LNCaP clone FGC (cell line): ENCODE measurements at regions not wholly inside any gene's neighbourhood (a gene's known extent, or its start where the extent isn't known, plus 50 kb on each side); places are given as distances from the start of the nearest gene placed in this dataset.

Experiments used
- DNase-seq: peaks from one replicate; pipeline ENCODE4 v3.0.0-alpha.2; 2011; ENCODE audit warnings: low read depth
- H3K4me3 ChIP-seq: 2 replicates; pipeline ENCODE4 v1.5.1; 2011; ENCODE audit warnings: mild to moderate bottlenecking, low read depth, low read length, control low read depth
- TF ChIP-seq, protein P1 (sequence below): IDR thresholded peaks from 2 replicates; pipeline ENCODE4 v1.5.1; 2012; ENCODE audit warnings: mild to moderate bottlenecking; ENCODE audit not compliant: control insufficient read depth, insufficient read depth; ENCODE audit errors: extremely low read depth

DNA sequence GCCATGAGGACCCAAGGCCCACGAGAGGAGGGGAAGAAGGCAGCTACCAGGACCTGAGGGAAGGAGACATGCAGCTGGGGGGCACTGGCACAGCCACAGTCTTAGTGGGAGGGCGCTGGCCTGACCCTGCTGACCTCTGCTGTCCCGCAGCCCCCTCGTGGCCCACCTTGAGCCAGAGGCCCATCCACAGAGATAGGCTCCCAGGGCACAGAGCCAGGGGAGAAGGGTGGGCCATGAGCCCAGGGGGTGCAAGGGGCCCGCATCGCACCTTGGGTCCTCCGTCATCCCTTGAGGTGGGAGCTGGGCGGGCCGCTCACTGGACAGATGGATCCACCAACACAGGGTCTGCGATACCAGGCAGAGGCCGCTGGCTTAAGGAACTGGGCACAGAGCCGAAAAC is 387.7 kb upstream of the PFKP start:
- no peak overlapping the region for H3K4me3 ChIP-seq
- TF ChIP-seq, protein P1, sequence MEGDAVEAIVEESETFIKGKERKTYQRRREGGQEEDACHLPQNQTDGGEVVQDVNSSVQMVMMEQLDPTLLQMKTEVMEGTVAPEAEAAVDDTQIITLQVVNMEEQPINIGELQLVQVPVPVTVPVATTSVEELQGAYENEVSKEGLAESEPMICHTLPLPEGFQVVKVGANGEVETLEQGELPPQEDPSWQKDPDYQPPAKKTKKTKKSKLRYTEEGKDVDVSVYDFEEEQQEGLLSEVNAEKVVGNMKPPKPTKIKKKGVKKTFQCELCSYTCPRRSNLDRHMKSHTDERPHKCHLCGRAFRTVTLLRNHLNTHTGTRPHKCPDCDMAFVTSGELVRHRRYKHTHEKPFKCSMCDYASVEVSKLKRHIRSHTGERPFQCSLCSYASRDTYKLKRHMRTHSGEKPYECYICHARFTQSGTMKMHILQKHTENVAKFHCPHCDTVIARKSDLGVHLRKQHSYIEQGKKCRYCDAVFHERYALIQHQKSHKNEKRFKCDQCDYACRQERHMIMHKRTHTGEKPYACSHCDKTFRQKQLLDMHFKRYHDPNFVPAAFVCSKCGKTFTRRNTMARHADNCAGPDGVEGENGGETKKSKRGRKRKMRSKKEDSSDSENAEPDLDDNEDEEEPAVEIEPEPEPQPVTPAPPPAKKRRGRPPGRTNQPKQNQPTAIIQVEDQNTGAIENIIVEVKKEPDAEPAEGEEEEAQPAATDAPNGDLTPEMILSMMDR: no peak
- DNase-seq: no peak

DNA sequence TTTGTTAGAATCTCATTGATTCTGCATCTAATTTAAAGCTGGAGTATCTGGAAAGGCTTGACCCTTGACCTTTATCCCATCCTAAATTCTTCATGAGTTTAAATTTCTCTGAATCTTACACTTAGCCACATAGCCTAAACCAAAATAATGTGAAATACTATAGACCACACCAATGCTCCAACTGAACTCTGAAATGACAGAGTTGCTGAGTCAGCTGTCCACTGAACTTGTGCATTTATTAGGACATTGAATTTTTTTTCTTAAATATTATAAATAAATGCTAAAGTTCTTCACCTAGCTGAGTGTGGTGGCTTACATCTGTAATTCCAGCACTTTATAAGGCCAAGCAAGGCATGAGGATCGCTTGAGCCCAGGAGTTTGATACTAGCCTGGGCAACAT is 390.9 kb upstream of the PFKP start:
- no peak overlapping the region for H3K4me3 ChIP-seq
- no peak for DNase-seq
- TF ChIP-seq, protein P1: no peak

DNA sequence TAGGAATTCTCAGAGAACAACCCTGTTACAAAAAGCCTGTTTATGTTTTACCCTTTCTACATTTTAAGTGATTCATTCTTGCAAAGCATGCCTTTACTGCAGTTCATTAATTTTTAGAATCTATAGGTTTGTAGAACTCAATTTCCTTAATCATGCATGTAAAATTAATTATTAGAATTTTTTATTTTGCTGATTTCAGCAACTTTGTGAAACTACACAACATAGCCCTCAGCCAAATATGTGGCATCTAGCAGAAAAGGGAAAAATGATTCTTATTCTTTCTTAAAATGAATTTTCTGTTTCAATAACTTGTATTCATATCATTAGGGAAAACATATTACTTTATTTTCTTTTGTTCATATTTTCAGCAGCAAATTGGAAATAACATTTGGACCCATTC is 392.9 kb upstream of the PFKP start:
- no peak for DNase-seq
- TF ChIP-seq, protein P1: no peak
- no peak overlapping the region for H3K4me3 ChIP-seq

DNA sequence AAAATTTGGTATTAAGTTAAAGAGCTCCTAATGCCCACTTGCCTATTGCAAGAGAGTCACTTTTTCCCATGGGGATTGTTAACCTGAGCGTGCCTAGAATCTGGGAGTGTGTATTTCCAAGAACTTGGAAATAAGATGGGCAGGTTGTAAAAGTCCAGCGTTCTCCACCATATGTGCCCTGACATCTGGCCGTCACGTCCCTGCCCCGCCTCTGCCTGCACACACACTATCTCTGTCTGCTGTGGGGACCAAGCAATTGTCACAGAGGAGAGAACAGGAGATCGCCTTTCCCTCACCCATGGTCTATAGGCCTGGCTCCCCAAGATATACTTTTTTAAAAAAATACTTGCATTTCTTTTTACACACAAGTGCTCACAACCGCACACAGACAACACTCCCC is 396.5 kb upstream of the PFKP start:
- TF ChIP-seq, protein P1: no peak
- DNase-seq: no peak
- no peak overlapping the region for H3K4me3 ChIP-seq

DNA sequence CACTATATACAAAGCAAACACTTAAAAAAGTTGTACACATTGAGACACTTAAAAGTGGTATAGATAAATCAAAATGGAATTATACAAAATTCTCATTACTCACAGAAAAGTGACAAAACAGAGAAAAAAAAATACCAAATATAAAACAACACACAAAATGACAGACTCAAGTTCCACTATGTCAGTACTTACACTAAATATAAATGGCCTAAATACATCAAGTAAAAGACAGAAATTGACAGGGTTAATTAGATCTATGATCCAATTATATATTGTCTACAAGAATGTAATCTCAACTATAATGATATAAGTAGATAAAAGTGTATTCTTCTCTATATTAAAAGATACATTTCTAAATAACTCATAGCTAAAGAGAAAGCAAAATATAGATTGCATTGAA is 401.6 kb upstream of the PFKP start:
- DNase-seq: no peak
- TF ChIP-seq, protein P1: no peak

DNA sequence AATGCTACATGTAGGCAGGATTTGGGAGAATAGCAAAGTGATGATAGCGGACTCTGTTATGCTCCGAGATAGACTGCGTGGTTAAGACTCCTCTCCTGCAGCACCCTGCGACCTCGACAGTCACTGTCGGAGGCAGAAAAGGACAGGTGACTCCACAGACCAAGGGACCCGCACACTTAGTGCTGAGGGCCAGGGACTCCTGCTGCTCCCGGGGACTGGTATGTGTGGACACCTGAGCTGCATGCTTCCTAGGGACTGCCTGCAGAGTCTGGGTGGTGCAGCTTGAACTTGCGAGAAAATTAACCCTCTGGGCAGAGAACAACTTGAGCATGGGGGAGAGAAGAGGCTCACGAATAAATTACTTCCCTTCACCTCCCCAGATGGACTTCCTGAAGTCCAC is 407.1 kb upstream of the PFKP start:
- TF ChIP-seq, protein P1: no peak
- no peak overlapping the region for H3K4me3 ChIP-seq
- DNase-seq: no peak

More for the DNA sequence above, 401.6 kb upstream of the PFKP start:
- H3K4me3 ChIP-seq: no peak overlapping the region

DNA sequence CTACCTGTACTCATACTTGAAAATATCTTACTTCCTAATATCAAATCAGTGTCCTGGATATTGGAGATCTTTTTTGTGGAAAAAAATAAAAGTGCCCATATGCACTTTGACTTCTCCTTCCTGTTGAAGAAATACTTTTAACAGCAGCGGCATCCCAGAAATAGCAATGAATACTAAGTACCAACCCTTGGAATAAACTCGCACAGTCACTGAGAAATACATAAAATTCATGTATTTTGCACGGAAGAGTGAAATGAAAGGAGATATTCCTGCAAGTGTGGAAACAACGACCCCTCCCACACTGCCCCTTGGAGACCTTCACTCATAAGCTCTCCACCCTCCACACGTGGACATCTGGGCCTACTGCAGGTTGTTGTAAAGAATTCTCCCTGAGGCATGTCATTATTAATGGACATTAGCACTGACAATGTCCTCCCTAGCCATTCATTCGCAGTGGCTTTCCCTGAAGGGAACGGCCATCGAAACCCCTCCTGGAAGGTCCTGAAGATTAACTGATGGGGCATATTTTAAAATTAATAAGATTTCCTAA is 407.6 kb upstream of the PFKP start:
- DNase-seq: no peak
- H3K4me3 ChIP-seq: no peak overlapping the region
- TF ChIP-seq, protein P1: no peak
